H1 (cell line): ENCODE measurements at regions not wholly inside any gene's neighbourhood (a gene's known extent, or its start where the extent isn't known, plus 50 kb on each side); places are given as distances from the start of the nearest gene placed in this dataset.
A peak's percentile ranks its signal among the peaks of the same experiment; 100 is the strongest.

Experiments
- CTCF ChIA-PET: fragments of 300-600 bp; sonication (Branson Sonifier 250); formaldehyde crosslinking; loops from one replicate; lab custom pipeline; 2021; ENCODE audit not compliant: partially characterized antibody; lab: Charles Lee
- POLR2A ChIA-PET: fragments of 300-600 bp; sonication (Branson Sonifier 250); formaldehyde crosslinking; loops from one replicate; lab custom pipeline; 2021; ENCODE audit warnings: inconsistent platforms; ENCODE audit not compliant: partially characterized antibody; lab: Charles Lee
- DNase-seq, 2 experiments: peaks; one replicate each; pipeline versions ENCODE4 v3.0.0 to v3.0.0-alpha.2; 2010 to 2022; ENCODE audit warnings: low spot score in 2 of 2, low read depth in 1 of 2, mixed read lengths in 1 of 2
- FAIRE-seq: peaks from 2 replicates; lab custom pipeline; 2011; peaks lifted over from hg19 to GRCh38; lab: Jason Lieb, UNC
- H2AFZ ChIP-seq: 2 replicates; pipeline ENCODE4 v1.8.1; 2012; ENCODE audit warnings: low read length, inconsistent platforms
- H2AK5ac ChIP-seq: 2 replicates; pipeline ENCODE4 v1.6.1; 2013; ENCODE audit warnings: low read depth, low read length
- H2BK120ac ChIP-seq: replicated peaks from 2 replicates; pipeline ENCODE3; 2013; ENCODE audit warnings: low read depth, low read length, inconsistent platforms
- H2BK12ac ChIP-seq: 2 replicates; pipeline ENCODE4 v1.6.1; 2013; ENCODE audit warnings: low read depth, low read length
- H2BK15ac ChIP-seq: 2 replicates; pipeline ENCODE4 v1.6.1; 2013; ENCODE audit warnings: low read length
- H2BK20ac ChIP-seq: 2 replicates; pipeline ENCODE4 v1.6.1; 2013; ENCODE audit warnings: low read length
- H2BK5ac ChIP-seq: 2 replicates; pipeline ENCODE4 v1.6.1; 2013; ENCODE audit warnings: low read depth, low read length
- H3K14ac ChIP-seq: 2 replicates; pipeline ENCODE4 v1.6.1; 2013; ENCODE audit warnings: inconsistent platforms; ENCODE audit not compliant: insufficient read length
- H3K18ac ChIP-seq: 2 replicates; pipeline ENCODE4 v1.6.1; 2013; ENCODE audit warnings: low read length; ENCODE audit errors: extremely low read depth
- H3K23ac ChIP-seq: 2 replicates; pipeline ENCODE4 v1.6.1; 2013; ENCODE audit warnings: inconsistent platforms; ENCODE audit not compliant: insufficient read length
- H3K23me2 ChIP-seq: 2 replicates; pipeline ENCODE4 v1.6.1; 2013; ENCODE audit warnings: low read depth, low read length
- H3K27ac ChIP-seq: 2 replicates; pipeline ENCODE4 v1.6.1; 2011; ENCODE audit warnings: low read depth, low read length, inconsistent platforms
- H3K27me3 ChIP-seq, 4 experiments: replicated peaks in 1 of 4; 1 replicate in 1 of 4; 2 replicates in 3 of 4; pipeline versions ENCODE4 v1.6.1 to v1.8.1; 2011 to 2013; ENCODE audit warnings: low read length in 3 of 4, mild to moderate bottlenecking in 3 of 4, inconsistent platforms in 2 of 4, mixed read lengths in 2 of 4, moderate library complexity in 1 of 4; ENCODE audit not compliant: control insufficient read depth in 3 of 4, insufficient read depth in 3 of 4; ENCODE audit errors: extremely low read depth in 1 of 4
- H3K36me3 ChIP-seq, 4 experiments: 2 replicates each; pipeline versions ENCODE4 v1.6.1 to v1.8.1; 2011 to 2013; ENCODE audit warnings: mild to moderate bottlenecking in 4 of 4, low read length in 3 of 4, moderate library complexity in 2 of 4, control low read depth in 1 of 4, inconsistent platforms in 1 of 4; ENCODE audit not compliant: insufficient read depth in 4 of 4, control insufficient read depth in 2 of 4
- H3K4ac ChIP-seq: replicated peaks from 2 replicates; pipeline ENCODE3; 2013; ENCODE audit warnings: low read length, low read depth, mixed read lengths, inconsistent platforms; ENCODE audit not compliant: insufficient read length
- H3K4me1 ChIP-seq, 4 experiments: replicated peaks in 1 of 4; 1 replicate in 1 of 4; 2 replicates in 3 of 4; pipeline versions ENCODE4 v1.6.1 to v1.8.1; 2011 to 2013; ENCODE audit warnings: low read length in 3 of 4, inconsistent platforms in 2 of 4, mixed read lengths in 1 of 4; ENCODE audit not compliant: insufficient read depth in 4 of 4, control insufficient read depth in 3 of 4
- H3K4me2 ChIP-seq, 2 experiments: 2 replicates each; pipeline versions ENCODE4 v1.6.1 to v1.8.1; 2011 to 2013; ENCODE audit warnings: low read depth in 2 of 2, low read length in 2 of 2, control low read depth in 1 of 2, inconsistent platforms in 1 of 2, mild to moderate bottlenecking in 1 of 2; ENCODE audit not compliant: insufficient read depth in 1 of 2
- H3K4me3 ChIP-seq, 4 experiments: fragments of 200-600, 300-600 bp in 1 of 4; sonication (generic), shearing (Covaris generic), sonication (Bioruptor Twin) in 1 of 4; 2 replicates each; pipeline versions ENCODE4 v1.5.1 to v1.8.1; 2011 to 2016; ENCODE audit warnings: low read length in 4 of 4, low read depth in 3 of 4, control low read depth in 2 of 4, inconsistent platforms in 2 of 4, mild to moderate bottlenecking in 2 of 4, mixed read lengths in 1 of 4, moderate library complexity in 1 of 4; ENCODE audit not compliant: insufficient read depth in 2 of 4; ENCODE audit errors: extremely low read depth in 1 of 4
- H3K56ac ChIP-seq: replicated peaks from 2 replicates; pipeline ENCODE3; 2013; ENCODE audit warnings: low read depth, mild to moderate bottlenecking, mixed read lengths, low read length, inconsistent platforms; ENCODE audit not compliant: insufficient read length
- H3K79me1 ChIP-seq: 2 replicates; pipeline ENCODE4 v1.6.1; 2013; ENCODE audit warnings: low read depth, low read length, control low read depth
- H3K79me2 ChIP-seq, 2 experiments: 2 replicates each; pipeline versions ENCODE4 v1.6.1 to v1.8.1; 2012 to 2013; ENCODE audit warnings: low read length in 2 of 2, mild to moderate bottlenecking in 2 of 2, inconsistent platforms in 1 of 2; ENCODE audit not compliant: insufficient read depth in 2 of 2, control insufficient read depth in 1 of 2
- H3K9ac ChIP-seq, 4 experiments: replicated peaks in 1 of 4; 1 replicate in 1 of 4; 2 replicates in 3 of 4; pipeline versions ENCODE4 v1.6.1 to v1.8.1; 2011 to 2013; ENCODE audit warnings: low read depth in 3 of 4, low read length in 3 of 4, control low read depth in 2 of 4, mild to moderate bottlenecking in 2 of 4, moderate library complexity in 2 of 4, inconsistent platforms in 1 of 4; ENCODE audit errors: extremely low read depth in 1 of 4
- H3K9me3 ChIP-seq, 2 experiments: 2 replicates each; pipeline versions ENCODE4 v1.6.1 to v1.8.1; 2012 to 2013; ENCODE audit warnings: mild to moderate bottlenecking in 2 of 2, moderate library complexity in 2 of 2, control low read depth in 1 of 2, inconsistent platforms in 1 of 2, low read depth in 1 of 2, low read length in 1 of 2, mixed read lengths in 1 of 2; ENCODE audit not compliant: insufficient read depth in 2 of 2
- H4K20me1 ChIP-seq, 2 experiments: replicated peaks in 1 of 2; 2 replicates each; pipeline versions ENCODE3 to v1.8.1; 2011 to 2013; ENCODE audit warnings: inconsistent platforms in 2 of 2, low read length in 2 of 2, mild to moderate bottlenecking in 1 of 2; ENCODE audit not compliant: insufficient read depth in 2 of 2, control insufficient read depth in 1 of 2
- H4K5ac ChIP-seq: 2 replicates; pipeline ENCODE4 v1.6.1; 2013; ENCODE audit warnings: low read length, low read depth, mixed read lengths, inconsistent platforms; ENCODE audit not compliant: insufficient read length
- H4K8ac ChIP-seq: 2 replicates; pipeline ENCODE4 v1.8.0; 2013; ENCODE audit warnings: mild to moderate bottlenecking, moderate library complexity, low read length, inconsistent platforms; ENCODE audit not compliant: insufficient read depth; ENCODE audit errors: extremely low read depth
- H4K91ac ChIP-seq: replicated peaks from 2 replicates; pipeline ENCODE3; 2013; ENCODE audit warnings: low read length, mixed read lengths, inconsistent platforms; ENCODE audit not compliant: insufficient read length
- BACH1 ChIP-seq: IDR thresholded peaks from 2 replicates; pipeline ENCODE4 v1.6.1; 2012; ENCODE audit warnings: low read length, improper control_type of control experiment
- CHD2 ChIP-seq: IDR thresholded peaks from 2 replicates; pipeline ENCODE4 v1.6.1; 2012; ENCODE audit warnings: low read length, improper control_type of control experiment
- GTF2F1 ChIP-seq: IDR thresholded peaks from 2 replicates; pipeline ENCODE4 v1.6.1; 2012; ENCODE audit warnings: low read depth, low read length, improper control_type of control experiment, borderline replicate concordance
- JUND ChIP-seq: IDR thresholded peaks from 2 replicates; pipeline ENCODE4 v1.6.1; 2011; ENCODE audit warnings: mild to moderate bottlenecking, improper control_type of control experiment, low read length
- KDM1A ChIP-seq: fragments of 200-600, 300-600 bp; sonication (generic); IDR thresholded peaks from 2 replicates; pipeline ENCODE4 v1.7.1; 2016; ENCODE audit warnings: mild to moderate bottlenecking, low read length, borderline replicate concordance
- KDM4A ChIP-seq: IDR thresholded peaks from one replicate; pipeline ENCODE4 v1.7.1; 2012; ENCODE audit warnings: low read depth, mild to moderate bottlenecking, moderate library complexity, low read length, inconsistent platforms; ENCODE audit not compliant: severe bottlenecking
- MAFK ChIP-seq: IDR thresholded peaks from 2 replicates; pipeline ENCODE4 v1.6.1; 2012; ENCODE audit warnings: low read depth, mild to moderate bottlenecking, improper control_type of control experiment, low read length
- WGBS, 2 experiments: shearing (Covaris generic) in 1 of 2; methylation state at CpG; one replicate each; pipeline versions ENCODE4 v1.1.6 to v1.1.7; 2013 to 2015; ENCODE audit warnings: low lambda C conversion rate in 2 of 2, mixed read lengths in 2 of 2, inconsistent platforms in 1 of 2, low coverage in 1 of 2, missing lambda C conversion rate in 1 of 2; ENCODE audit not compliant: insufficient replicate concordance in 2 of 2, insufficient coverage in 1 of 2, insufficient read length in 1 of 2; ENCODE audit errors: extremely low coverage in 1 of 2, missing lambda C conversion rate in 1 of 2; 5-methylcytosine and 5-hydroxymethylcytosine counted together

GRCh38 chr5:125464847-125465432 lies 718.5 kb upstream of the ZNF608 start:
- CTCF ChIA-PET, result interaction anchor here (0.6 to 1.2 kb wide), 3 partner anchors 14 to 158 kb away, joined by 3 to 4 read pairs (median 3); no protein-coding TSS in a partner anchor

More at GRCh38 chr5:125464847-125465432, 718.5 kb upstream of the ZNF608 start:
- no peak overlapping the region for H2AK5ac ChIP-seq
- H2BK12ac ChIP-seq, result no peak overlapping the region
- H3K56ac ChIP-seq, result no peak overlapping the region
- no peak overlapping the region for H4K5ac ChIP-seq
- H3K27me3 ChIP-seq, result no peaks in the 10 kb centered on the region
- H3K14ac ChIP-seq, result no peak overlapping the region
- no peak overlapping the region for H2BK120ac ChIP-seq
- no peak overlapping the region for H2BK15ac ChIP-seq
- WGBS, 2 experiments, result 94% methylated on average over 5 of the region's 5 CpGs; no CpG with 5 or more reads in 1 of the 2 experiments
- no peak overlapping the region for H4K8ac ChIP-seq
- no peak overlapping the region for H2BK5ac ChIP-seq
- no peaks in the 10 kb centered on the region for H3K23me2 ChIP-seq
- no peaks in the 10 kb centered on the region for H3K36me3 ChIP-seq
- no peak overlapping the region for H4K91ac ChIP-seq
- H3K79me2 ChIP-seq, result no peaks in the 10 kb centered on the region
- no peak overlapping the region for H3K9ac ChIP-seq
- POLR2A ChIA-PET, result no interaction called here
- DNase-seq (no peak), FAIRE-seq (no peak)
- H3K4me2 ChIP-seq, result no peak overlapping the region
- no peak overlapping the region for H3K27ac ChIP-seq
- no peak overlapping the region for H3K23ac ChIP-seq
- no peak overlapping the region for H3K4me3 ChIP-seq
- peaks cover 0 to 4% (median 1%) of the 10 kb centered on the region in 4 experiments; a peak in 1 of 7 replicates for H3K4me1 ChIP-seq
- H3K4ac ChIP-seq, result no peak overlapping the region
- H3K18ac ChIP-seq, result no peak overlapping the region
- no peaks in the 10 kb centered on the region for H4K20me1 ChIP-seq
- H3K79me1 ChIP-seq, result no peaks in the 10 kb centered on the region
- H3K9me3 ChIP-seq, result no peaks in the 10 kb centered on the region
- no peak overlapping the region for H2AFZ ChIP-seq
- no peak overlapping the region for H2BK20ac ChIP-seq
- TF ChIP-seq KDM1A (no peak), KDM4A (no peak), BACH1 (0 out of 2 replicates have a peak, but pooled peaks have one; percentile 18), MAFK (peak; percentile 41; the same call in 1 of the 2 replicates), CHD2 (no peak), JUND (no peak), GTF2F1 (no peak)
